ENCODE measurements at regions not wholly inside any gene's neighbourhood (a gene's known extent, or its start where the extent isn't known, plus 50 kb on each side); places are given as distances from the start of the nearest gene placed in this dataset.

- no peak for TF ChIP-seq CTCF (IDR thresholded peaks at IDR 0.05)
- TF ChIP-seq POLR2A (IDR thresholded peaks at IDR 0.05) = no peak
- no peak for TF ChIP-seq EP300 (IDR thresholded peaks at IDR 0.05)
Measured at GRCh38 chr4:125430086-125430485, 115.3 kb downstream of the FAT4 start.
